K562 (cell line): ENCODE measurements at regions not wholly inside any gene's neighbourhood (a gene's known extent, or its start where the extent isn't known, plus 50 kb on each side); places are given as distances from the start of the nearest gene placed in this dataset.

Experiments used
- ATAC-seq: fragments of 200-7000 bp; cut with Tn5 transposase; 3 replicates; pipeline ENCODE4 v1.9.1; 2020; ENCODE audit warnings: moderate library complexity
- BruUV-seq: library from RNA; stranded (reverse); fragments of 400-500 nt; replicated peaks from 2 replicates; lab custom pipeline; 2021; lab: Mats Ljungman, UMichigan
- CTCF ChIA-PET: fragments of 300-600 bp; formaldehyde crosslinking; extraction: SDS; loops from one replicate; lab custom pipeline; 2021; ENCODE audit warnings: low intra/inter-chr PET ratio; lab: Yijun Ruan, JAX
- POLR2A ChIA-PET: fragments of 300-600, 350-650 bp; sonication (Branson Sonifier 250); formaldehyde crosslinking; extraction: SDS; loops from one replicate; lab custom pipeline; 2021; ENCODE audit warnings: antibody characterized with exemption, inconsistent platforms; lab: Yijun Ruan, JAX
- DNase-seq, 4 experiments: peaks; one replicate each; pipeline versions ENCODE4 v3.0.0 to v3.0.0-alpha.2; 2011 to 2018; ENCODE audit warnings: low spot score in 3 of 4, mixed read lengths in 3 of 4; ENCODE audit errors: extremely low read depth in 1 of 4
- FAIRE-seq: peaks from 2 replicates; lab custom pipeline; 2011; peaks lifted over from hg19 to GRCh38; lab: Jason Lieb, UNC
- H2AFZ ChIP-seq: 2 replicates; pipeline ENCODE4 v1.6.0; 2011; ENCODE audit warnings: low read depth, low read length, control low read depth, inconsistent platforms
- H3K27ac ChIP-seq: fragments of 200-600 bp; 3 replicates; pipeline ENCODE4 v1.8.0; 2011; ENCODE audit warnings: low read depth, mild to moderate bottlenecking, control low read depth, inconsistent platforms, low read length, moderate library complexity, mixed read lengths; ENCODE audit errors: extremely low read depth
- H3K27me3 ChIP-seq, 2 experiments: fragments of 300-600 bp in 1 of 2; 2 replicates in 1 of 2; 3 replicates in 1 of 2; pipeline versions ENCODE4 v1.6.0 to v1.8.0; 2011; ENCODE audit warnings: inconsistent platforms in 2 of 2, low read length in 2 of 2, mild to moderate bottlenecking in 1 of 2, mixed read lengths in 1 of 2, moderate library complexity in 1 of 2; ENCODE audit not compliant: control insufficient read depth in 2 of 2, insufficient read depth in 2 of 2
- H3K36me3 ChIP-seq: fragments of 300-600 bp; 3 replicates; pipeline ENCODE4 v1.8.0; 2011; ENCODE audit warnings: mild to moderate bottlenecking, low read length, inconsistent platforms; ENCODE audit not compliant: control insufficient read depth, insufficient read depth
- H3K4me1 ChIP-seq, 2 experiments: fragments of 200-600 bp in 1 of 2; replicated peaks in 1 of 2; 2 replicates in 1 of 2; 3 replicates in 1 of 2; pipeline versions ENCODE4 v1.5.1 to v1.8.0; 2011; ENCODE audit warnings: inconsistent platforms in 2 of 2, low read length in 2 of 2, mild to moderate bottlenecking in 1 of 2, mixed read lengths in 1 of 2, moderate library complexity in 1 of 2; ENCODE audit not compliant: control insufficient read depth in 2 of 2, insufficient read depth in 2 of 2
- H3K4me2 ChIP-seq: 2 replicates; pipeline ENCODE4 v1.6.1; 2011; ENCODE audit warnings: low read length, control low read depth, inconsistent platforms, mixed read lengths; ENCODE audit not compliant: insufficient read depth
- H3K4me3 ChIP-seq: fragments of 200-600 bp; sonication (generic), shearing (Covaris generic); 2 replicates; pipeline ENCODE4 v1.5.1; 2016; ENCODE audit warnings: control low read depth, inconsistent platforms
- H3K79me2 ChIP-seq: fragments of 200-600 bp; 3 replicates; pipeline ENCODE4 v1.8.0; 2011; ENCODE audit warnings: low read length, inconsistent platforms; ENCODE audit not compliant: control insufficient read depth, insufficient read depth
- H3K9ac ChIP-seq, 2 experiments: 2 replicates each; pipeline versions ENCODE4 v1.6.0 to v1.6.1; 2011; ENCODE audit warnings: low read depth in 2 of 2, low read length in 2 of 2, control low read depth in 1 of 2, inconsistent platforms in 1 of 2, mild to moderate bottlenecking in 1 of 2, mixed read lengths in 1 of 2; ENCODE audit not compliant: insufficient read depth in 1 of 2
- H3K9me1 ChIP-seq: one replicate; pipeline ENCODE4 v1.6.0; 2011; ENCODE audit warnings: inconsistent platforms, mild to moderate bottlenecking, low read length, moderate library complexity; ENCODE audit not compliant: control insufficient read depth, insufficient read depth
- H3K9me3 ChIP-seq: replicated peaks from 2 replicates; pipeline ENCODE4 v1.5.1; 2011; ENCODE audit warnings: low read depth, low read length, inconsistent platforms; ENCODE audit not compliant: control insufficient read depth, insufficient read depth
- H4K20me1 ChIP-seq: replicated peaks from 2 replicates; pipeline ENCODE4 v1.6.1; 2011; ENCODE audit warnings: low read length, inconsistent platforms, mixed read lengths; ENCODE audit not compliant: control insufficient read depth, insufficient read depth
- ELF4 ChIP-seq: fragments of 450-650 bp; formaldehyde crosslinking; IDR thresholded peaks from 2 replicates; pipeline ENCODE4 v1.4.0; 2022; ENCODE audit warnings: missing genetic modification characterization
- NFRKB ChIP-seq: fragments of 450-650 bp; IDR thresholded peaks from 2 replicates; pipeline ENCODE4 v1.6.1; 2016; ENCODE audit warnings: low read depth
- UBTF ChIP-seq, 2 experiments: IDR thresholded peaks; 2 replicates each; pipeline ENCODE4 v1.6.1; 2012; ENCODE audit warnings: improper control_type of control experiment in 2 of 2, low read depth in 2 of 2, low read length in 2 of 2, borderline replicate concordance in 1 of 2
- WGBS: fragments of 100-300 bp; shearing (Covaris generic); methylation state at CpG from one replicate; pipeline ENCODE4 v1.1.6; 2016; ENCODE audit warnings: low coverage, mixed read lengths; ENCODE audit not compliant: insufficient coverage; ENCODE audit errors: missing lambda C conversion rate; 5-methylcytosine and 5-hydroxymethylcytosine counted together
- in situ Hi-C: fragments of 300-500 bp; cut with MboI; formaldehyde crosslinking; loops from 4 replicates; pipeline ENCODE4 v1.15.0; 2018; ENCODE audit warnings: inconsistent platforms, mixed read lengths
- intact Hi-C: fragments of 100-400 bp; cut with micrococcal nuclease; formaldehyde crosslinking; loops from 2 replicates; pipeline ENCODE4 v1.14.2; 2022

GRCh38 chr15:62545467-62546227, 380.6 kb upstream of the C2CD4B start:
- FAIRE-seq, result no peak
- no peaks in the 10 kb centered on the region for H4K20me1 ChIP-seq
- H3K27ac ChIP-seq, result no peak overlapping the region
- in situ Hi-C loops (no loop called here), intact Hi-C loops (no loop called here)
- ATAC-seq, result no peak
- H3K9ac ChIP-seq, result no peak overlapping the region
- H3K4me1 ChIP-seq, result no peaks in the 10 kb centered on the region
- no peak overlapping the region for H3K4me2 ChIP-seq
- no peaks in the 10 kb centered on the region for H3K9me1 ChIP-seq
- DNase-seq, result no peak
- H3K27me3 ChIP-seq, result no peaks in the 10 kb centered on the region; a peak in 1 of 5 replicates
- ChIA-PET CTCF (no interaction called here), POLR2A (no interaction called here)
- BruUV-seq, result no TSS peak
- no peak overlapping the region for H3K4me3 ChIP-seq
- 0% methylated on average over 4 of the region's 4 CpGs for WGBS
- H3K79me2 ChIP-seq, result no peaks in the 10 kb centered on the region
- no peaks in the 10 kb centered on the region for H3K9me3 ChIP-seq
- TF ChIP-seq ELF4 (CRISPR knock-in tag), result no peak
- H3K36me3 ChIP-seq, result no peaks in the 10 kb centered on the region
- no peak overlapping the region for H2AFZ ChIP-seq

- intact Hi-C loops (no loop called here), in situ Hi-C loops (no loop called here)
- ATAC-seq (no peak), DNase-seq (no peak)
- CTCF ChIA-PET, result no interaction called here
- Histone ChIP-seq H3K4me3 (no peak overlapping the region), H3K4me1 (no peaks in the 10 kb centered on the region), H3K27me3 (no peaks in the 10 kb centered on the region; a peak in 1 of 5 replicates), H2AFZ (no peak overlapping the region), H3K36me3 (no peaks in the 10 kb centered on the region), H3K9me3 (no peaks in the 10 kb centered on the region), H3K9ac (no peak overlapping the region)
- WGBS, result 1% methylated on average over 4 of the region's 4 CpGs
- no peak for TF ChIP-seq NFRKB
- TF ChIP-seq UBTF (IDR thresholded peaks at IDR 0.05; ENCODE audit: borderline replicate concordance in 1 of 2, low read depth in 2 of 2, low read length in 2 of 2), result no peak
- TF ChIP-seq, all 486 proteins: peak for 0
- POLR2A ChIA-PET, result interaction anchor here (0.7 to 0.9 kb wide), 2 partner anchors 8 to 63 kb away, joined by 4 read pairs; no protein-coding TSS in a partner anchor
- Histone ChIP-seq H3K79me2 (no peaks in the 10 kb centered on the region), H3K4me2 (no peak overlapping the region), H3K9me1 (no peaks in the 10 kb centered on the region), H3K27ac (no peak overlapping the region), H4K20me1 (no peaks in the 10 kb centered on the region)
- no TSS peak for BruUV-seq
- FAIRE-seq, result no peak
Observed at GRCh38 chr15:62546628-62547027, 381.5 kb upstream of the C2CD4B start.
